HG02938 (cell line): ENCODE measurements at regions not wholly inside any gene's neighbourhood (a gene's known extent, or its start where the extent isn't known, plus 50 kb on each side); places are given as distances from the start of the nearest gene placed in this dataset.

Experiments used
- ATAC-seq: cut with Tn5 transposase; IDR thresholded peaks from one replicate; pipeline ENCODE4 v1.9.1; 2021; ENCODE audit warnings: mild to moderate bottlenecking, moderate library complexity; ENCODE audit not compliant: unreplicated experiment

DNA sequence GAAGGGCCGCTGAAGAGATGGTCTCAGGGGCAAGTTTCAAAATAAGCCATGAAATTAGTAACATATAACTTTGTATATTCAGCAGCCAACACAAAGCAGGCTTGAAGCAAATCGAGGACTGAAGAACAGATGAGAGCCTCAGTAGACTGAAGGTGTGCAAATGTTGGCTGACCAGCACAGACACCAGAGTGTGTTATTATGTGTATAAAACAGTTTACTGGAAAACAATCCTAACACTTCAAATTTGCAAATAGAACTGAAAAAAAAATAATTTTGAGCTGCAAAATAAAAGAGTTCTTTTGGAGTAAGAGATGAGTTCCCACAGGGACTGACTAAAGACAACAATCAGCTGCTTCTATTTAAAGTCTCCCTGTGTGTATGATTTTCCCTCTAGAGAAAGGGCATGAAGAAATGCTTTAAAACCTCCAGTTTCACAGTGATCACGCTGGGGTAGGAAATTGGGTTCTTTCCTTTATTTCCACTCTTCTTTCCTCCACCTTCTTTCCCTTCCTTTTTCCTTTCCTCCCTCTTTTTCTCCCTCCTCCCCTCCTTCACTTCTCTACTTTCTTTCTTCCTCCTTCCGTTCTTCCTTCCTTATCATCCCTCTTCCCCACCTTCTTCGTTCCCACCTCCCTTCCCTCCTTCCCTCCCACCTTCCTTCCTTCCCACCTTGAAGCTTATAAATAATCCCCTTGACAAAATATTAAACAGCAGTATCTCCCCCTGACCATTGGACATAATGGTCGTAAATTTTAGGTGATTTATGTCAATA, 383.9 kb upstream of the DCN start:
- no peak for ATAC-seq

GRCh38 chr12:91565846-91566245, 383.2 kb upstream of the DCN start:
- no peak for ATAC-seq

DNA sequence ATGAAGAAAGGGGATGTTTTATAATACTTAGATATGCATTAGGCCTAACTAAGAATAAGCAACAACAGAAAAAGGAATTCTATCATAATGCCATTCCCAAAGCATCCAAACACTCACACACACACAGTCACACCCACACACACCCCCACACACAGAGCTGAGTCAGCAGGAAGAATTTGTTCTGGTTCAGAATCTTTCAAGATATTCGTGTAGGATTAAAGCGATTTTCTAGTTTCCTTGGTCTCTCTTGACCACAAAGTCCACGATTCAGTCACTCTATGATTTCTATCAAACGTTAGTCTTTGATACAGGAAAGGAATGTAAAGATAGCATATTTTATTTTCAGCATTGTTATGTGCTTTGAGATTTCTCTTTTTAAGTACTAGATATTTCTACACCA, 382.6 kb upstream of the DCN start:
- ATAC-seq: no peak

GRCh38 chr12:91563011-91563765, 380.6 kb upstream of the DCN start:
- no peak for ATAC-seq

GRCh38 chr12:91562476-91562875, 379.9 kb upstream of the DCN start:
- ATAC-seq: peak; percentile 90

- ATAC-seq: peak; percentile 14
Measured at GRCh38 chr12:91561958-91562325, 379.3 kb upstream of the DCN start.

GRCh38 chr12:91561301-91561957, 378.8 kb upstream of the DCN start:
- ATAC-seq: no peak

DNA sequence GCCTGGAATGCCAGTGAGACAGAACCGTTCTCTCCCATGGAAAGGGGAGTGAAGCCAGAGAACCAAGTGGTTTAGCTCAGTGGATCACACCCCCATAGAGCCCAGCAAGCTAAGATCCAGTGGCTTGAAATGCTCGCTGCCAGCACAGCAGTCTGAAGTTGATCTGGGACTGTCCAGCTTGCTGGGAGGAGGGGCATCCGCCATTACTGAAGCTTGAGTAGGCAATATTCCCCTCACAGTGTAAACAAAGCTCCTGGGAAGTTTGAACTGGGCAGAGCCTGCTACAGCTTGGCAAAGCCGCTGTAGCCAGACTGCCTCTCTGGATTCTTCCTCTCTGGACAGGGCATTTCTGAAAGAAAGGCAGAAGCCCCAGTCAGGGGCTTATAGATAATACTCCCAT, 374.3 kb upstream of the DCN start:
- ATAC-seq: no peak

DNA sequence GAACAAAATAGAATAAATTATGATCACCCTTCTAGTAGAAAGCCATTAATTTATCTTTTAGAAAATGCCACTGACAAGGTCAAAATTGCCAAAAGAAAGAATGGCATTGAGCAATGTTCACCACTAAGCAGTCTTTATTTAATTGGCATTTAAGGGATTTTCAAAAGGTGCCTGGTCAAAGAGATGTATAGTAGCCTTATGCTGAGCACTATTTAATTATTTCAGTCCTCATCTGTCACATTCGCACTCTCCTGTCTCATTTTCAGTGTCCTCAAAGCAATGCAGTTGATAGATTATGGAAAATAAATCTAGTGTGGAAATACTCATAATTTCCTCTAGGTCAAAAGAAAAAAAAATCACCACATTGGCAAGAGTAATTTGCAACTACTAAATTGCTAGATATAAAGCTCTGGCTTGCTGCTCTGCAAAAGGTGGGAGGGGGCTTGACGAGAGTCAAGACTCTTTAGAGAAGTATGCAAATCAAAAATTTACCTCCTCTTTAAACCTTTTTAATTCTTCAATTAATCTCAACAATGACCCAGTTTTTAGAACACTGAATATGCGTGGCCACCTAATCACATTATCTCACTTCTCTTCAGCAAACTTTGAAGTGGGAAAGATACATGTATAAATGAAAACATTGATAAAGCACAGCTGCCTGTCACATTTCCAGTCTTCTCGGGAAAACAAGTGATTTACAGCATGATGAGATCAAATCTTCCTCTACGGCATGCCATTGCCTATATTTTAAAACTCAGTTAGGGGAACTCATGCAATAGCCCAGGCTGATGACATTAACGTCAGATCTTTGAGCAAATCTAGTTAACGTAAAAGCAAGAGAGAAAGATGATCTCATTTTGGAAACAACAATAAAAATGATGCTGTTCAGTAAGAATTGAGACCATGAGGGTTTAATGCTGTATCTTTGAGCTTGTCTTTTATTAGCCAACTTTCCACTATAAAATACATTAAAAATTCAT, 373.1 kb upstream of the DCN start:
- ATAC-seq: no peak

DNA sequence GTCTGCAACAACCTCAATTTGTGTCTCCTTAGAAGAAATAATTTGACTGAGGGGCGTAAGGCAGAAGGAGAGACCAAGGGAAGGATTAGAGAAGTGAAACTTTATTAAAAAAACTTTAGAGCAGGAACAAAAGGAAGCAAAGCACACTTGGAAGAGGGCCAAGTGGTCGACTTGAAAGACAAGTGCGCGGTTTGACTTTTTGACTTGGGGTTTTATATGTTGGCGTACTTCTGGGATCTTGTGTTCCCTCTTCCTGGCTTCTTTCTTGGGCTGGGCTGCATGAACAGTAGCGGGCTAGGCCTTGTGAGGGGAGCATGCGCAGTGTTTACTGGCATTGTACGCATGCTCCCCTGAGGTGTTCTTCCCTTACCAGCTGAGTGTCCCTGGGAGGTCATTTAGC, 369.3 kb upstream of the DCN start:
- no peak for ATAC-seq

GRCh38 chr12:91551242-91551641, 368.6 kb upstream of the DCN start:
- no peak for ATAC-seq

- no peak for ATAC-seq
Measured at GRCh38 chr12:91542666-91543065, 360.0 kb upstream of the DCN start.

DNA sequence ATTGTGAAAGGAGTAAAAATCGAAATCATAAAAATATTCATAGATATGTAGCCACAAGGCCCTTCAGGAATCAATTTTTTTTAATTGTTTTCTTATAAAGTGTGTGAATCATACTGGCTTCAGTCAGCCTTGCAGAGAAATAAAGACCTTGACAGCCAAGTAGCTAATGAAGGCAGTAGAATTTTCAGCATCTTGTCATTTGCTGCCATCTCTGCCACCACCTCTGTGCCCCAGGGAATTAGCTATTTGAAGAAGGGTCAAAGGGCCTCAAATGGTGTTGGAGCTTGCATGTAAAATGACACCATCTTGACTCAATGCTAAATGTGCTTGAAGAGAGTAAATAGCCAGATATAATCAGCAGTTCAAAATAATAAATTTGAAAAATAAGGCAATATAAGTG, 359.4 kb upstream of the DCN start:
- no peak for ATAC-seq

GRCh38 chr12:91538418-91538817, 355.8 kb upstream of the DCN start:
- ATAC-seq: no peak

DNA sequence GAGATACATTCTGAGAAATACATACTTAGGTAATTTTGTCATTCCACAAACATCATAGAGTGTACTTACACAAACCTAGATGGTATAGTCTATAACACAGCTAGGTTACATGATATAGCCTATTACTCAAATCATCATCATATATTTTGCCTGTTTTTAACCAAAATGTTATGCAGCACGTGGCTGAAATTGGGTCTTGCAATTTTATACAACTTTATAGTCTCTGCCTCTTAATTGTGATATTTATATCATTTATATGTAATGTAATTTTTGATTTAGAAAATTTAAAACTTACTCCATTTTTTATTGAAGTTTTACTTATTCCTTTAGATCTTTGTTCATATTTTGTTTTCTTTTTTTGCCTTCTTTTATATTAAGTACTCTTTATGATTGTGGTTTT, 350.7 kb upstream of the DCN start:
- ATAC-seq: no peak

DNA sequence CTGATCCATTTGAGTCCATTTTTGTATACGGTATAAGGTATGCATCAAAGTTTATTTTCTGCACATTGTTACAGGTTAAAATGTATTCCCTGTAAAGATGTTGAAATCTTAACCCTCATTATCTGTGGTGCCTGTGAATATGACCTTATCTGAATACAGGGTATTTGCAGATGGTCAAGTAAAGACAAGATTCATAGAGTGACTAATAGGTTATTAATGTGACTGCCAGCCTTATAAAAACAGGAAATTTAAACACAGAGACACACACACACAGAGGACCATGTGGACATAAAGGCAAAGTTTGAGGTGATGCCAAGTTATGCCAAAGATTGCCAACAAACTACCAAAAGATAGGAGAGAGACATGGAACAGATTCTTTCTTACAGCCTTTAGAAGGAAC, 347.2 kb upstream of the DCN start:
- no peak for ATAC-seq

- no peak for ATAC-seq
Measured at GRCh38 chr12:91523831-91524230, 341.2 kb upstream of the DCN start.

- no peak for ATAC-seq
Measured at GRCh38 chr12:91516695-91517047, 334.1 kb upstream of the DCN start.

GRCh38 chr12:91515944-91516694, 333.5 kb upstream of the DCN start:
- ATAC-seq: no peak

DNA sequence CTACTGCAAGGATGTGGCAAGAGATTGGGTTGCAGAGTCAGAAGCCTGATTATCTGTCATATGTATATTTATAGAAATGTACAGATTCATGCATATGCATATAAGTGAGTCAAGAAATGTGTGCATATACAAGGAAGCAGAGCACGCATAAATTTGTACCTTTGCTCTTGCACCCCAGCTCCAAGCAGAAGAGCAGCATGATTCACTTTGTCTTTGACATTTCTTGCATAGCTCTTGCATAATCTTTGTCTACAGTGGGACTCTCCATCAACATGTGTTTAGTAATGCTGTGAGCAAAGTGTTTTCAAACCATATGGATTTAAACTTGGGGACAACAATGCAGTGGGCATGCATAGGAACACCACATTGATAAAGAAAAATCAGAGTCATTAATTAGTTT, 330.7 kb upstream of the DCN start:
- ATAC-seq: no peak
